HUES48 (cell line): ENCODE measurements at regions not wholly inside any gene's neighbourhood (a gene's known extent, or its start where the extent isn't known, plus 50 kb on each side); places are given as distances from the start of the nearest gene placed in this dataset.
"Not testable (repeated sequence)": the region's sequence is repeated elsewhere in the genome, so short reads cannot be mapped to it uniquely, and the experiment has no call there.

Source experiments
- H3K27ac ChIP-seq: one replicate; pipeline ENCODE4 v1.7.0; 2013; ENCODE audit warnings: low read depth, low read length, inconsistent platforms
- H3K27me3 ChIP-seq: 2 replicates; pipeline ENCODE4 v1.6.1; 2013; ENCODE audit warnings: mild to moderate bottlenecking, low read length; ENCODE audit not compliant: control insufficient read depth, insufficient read depth
- H3K36me3 ChIP-seq: 2 replicates; pipeline ENCODE4 v1.6.1; 2013; ENCODE audit warnings: low read length; ENCODE audit not compliant: control insufficient read depth, insufficient read depth
- H3K4me1 ChIP-seq: 2 replicates; pipeline ENCODE4 v1.6.1; 2013; ENCODE audit warnings: mild to moderate bottlenecking, low read length; ENCODE audit not compliant: control insufficient read depth, insufficient read depth
- H3K4me3 ChIP-seq: 2 replicates; pipeline ENCODE4 v1.5.1; 2013; ENCODE audit warnings: mild to moderate bottlenecking, low read depth, low read length
- H3K9ac ChIP-seq: 2 replicates; pipeline ENCODE4 v1.6.1; 2013; ENCODE audit warnings: mild to moderate bottlenecking, low read depth, low read length, moderate library complexity
- H3K9me3 ChIP-seq: 2 replicates; pipeline ENCODE4 v1.6.1; 2013; ENCODE audit warnings: low read length; ENCODE audit not compliant: control insufficient read depth, insufficient read depth

DNA sequence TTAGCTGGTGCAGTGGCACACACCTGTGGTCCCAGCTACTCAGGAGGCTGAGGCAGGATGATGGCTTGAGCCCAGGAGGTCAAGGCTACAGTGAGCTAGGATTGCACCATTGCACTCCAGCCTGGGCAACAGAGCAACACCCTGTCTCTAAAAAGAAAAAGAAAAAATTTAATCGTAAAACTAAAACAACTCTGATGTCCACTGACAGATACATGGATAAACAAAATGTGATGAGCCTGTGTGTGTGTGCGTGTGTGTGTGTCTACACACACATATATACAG lies 99.6 kb downstream of the TPRA1 start:
- H3K36me3 ChIP-seq, H3K27me3 ChIP-seq, H3K27ac ChIP-seq, H3K4me1 ChIP-seq, H3K4me3 ChIP-seq, H3K9ac ChIP-seq: not testable (repeated sequence)
- peaks cover 24% of the 10 kb centered on the region for H3K9me3 ChIP-seq

DNA sequence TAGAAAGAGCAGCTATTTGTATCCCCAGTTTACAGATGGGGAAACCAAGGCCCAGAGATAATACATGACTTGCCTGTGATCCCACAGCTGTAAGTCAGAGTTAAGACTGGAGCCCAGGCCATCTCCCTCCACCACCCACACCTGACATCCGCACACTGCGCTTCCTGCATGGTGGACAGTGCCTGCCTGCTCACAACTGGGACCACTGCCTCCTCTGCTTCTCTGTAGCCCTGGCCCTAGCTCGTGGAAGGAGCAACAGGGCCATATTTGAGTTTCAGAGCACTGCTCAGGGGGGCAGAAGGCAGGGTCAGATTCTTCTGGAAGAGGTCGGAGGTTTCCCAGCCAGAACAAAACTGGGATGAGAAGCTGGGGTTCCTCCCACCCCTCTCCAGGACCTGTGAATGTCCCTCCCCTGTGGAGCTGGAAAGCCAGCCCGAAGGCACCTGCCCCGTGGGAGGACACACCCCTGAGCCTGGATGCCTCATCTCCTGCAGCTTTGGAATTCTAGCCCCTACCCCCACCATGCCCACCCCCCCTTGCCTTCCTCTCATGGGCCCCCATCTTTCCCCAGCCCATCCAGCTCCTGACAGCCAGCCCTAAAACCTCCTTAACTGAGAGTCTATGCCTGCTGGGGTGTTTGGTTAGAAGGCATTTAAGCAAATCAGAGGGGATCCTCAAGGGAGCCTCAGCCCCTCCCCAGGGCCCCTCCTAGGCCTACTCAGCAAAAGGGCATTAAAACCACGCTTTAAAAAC lies 100.1 kb downstream of the TPRA1 start:
- Histone ChIP-seq H3K27me3 (no peaks in the 10 kb centered on the region), H3K9me3 (peaks cover 24% of the 10 kb centered on the region), H3K27ac (no peak overlapping the region), H3K9ac (no peak overlapping the region), H3K4me1 (no peaks in the 10 kb centered on the region), H3K36me3 (no peaks in the 10 kb centered on the region), H3K4me3 (no peak overlapping the region)

DNA sequence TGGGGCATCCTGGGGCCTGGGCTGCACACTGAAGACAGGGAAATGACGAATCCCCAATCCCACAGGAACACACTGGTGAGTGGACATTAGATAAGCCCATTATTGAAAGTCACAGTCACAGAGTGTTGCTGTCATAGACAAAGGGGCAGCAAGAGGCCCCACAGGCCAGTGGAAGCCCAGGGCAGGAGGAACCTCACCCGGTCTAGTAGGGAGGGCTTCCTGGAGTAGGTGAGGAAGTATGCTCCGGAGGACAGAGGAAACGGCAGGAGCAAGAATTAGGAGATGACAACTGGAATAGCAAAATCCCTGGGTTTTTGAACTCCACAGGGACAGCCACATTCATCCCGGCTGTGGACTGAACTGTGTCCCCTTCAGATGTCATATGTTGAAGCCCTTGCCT lies 101.2 kb downstream of the TPRA1 start:
- Histone ChIP-seq H3K4me1 (no peaks in the 10 kb centered on the region), H3K27ac (no peak overlapping the region), H3K9ac (no peak overlapping the region), H3K9me3 (peaks cover 24% of the 10 kb centered on the region), H3K4me3 (no peak overlapping the region), H3K36me3 (no peaks in the 10 kb centered on the region), H3K27me3 (no peaks in the 10 kb centered on the region)

- no peaks in the 10 kb centered on the region for H3K27me3 ChIP-seq
- no peak overlapping the region for H3K4me3 ChIP-seq
- H3K27ac ChIP-seq: no peak overlapping the region
- no peak overlapping the region for H3K9ac ChIP-seq
- H3K36me3 ChIP-seq: no peaks in the 10 kb centered on the region
- peaks cover 20% of the 10 kb centered on the region for H3K9me3 ChIP-seq
- H3K4me1 ChIP-seq: no peaks in the 10 kb centered on the region
These were observed 101.8 kb downstream of the TPRA1 start for GRCh38 chr3:127488740-127489139.

GRCh38 chr3:127488141-127488672 lies 102.3 kb downstream of the TPRA1 start:
- Histone ChIP-seq H3K9ac (no peak overlapping the region), H3K27ac (no peak overlapping the region), H3K36me3 (no peaks in the 10 kb centered on the region), H3K27me3 (no peaks in the 10 kb centered on the region), H3K4me1 (no peaks in the 10 kb centered on the region), H3K9me3 (peaks cover 15% of the 10 kb centered on the region), H3K4me3 (no peak overlapping the region)

DNA sequence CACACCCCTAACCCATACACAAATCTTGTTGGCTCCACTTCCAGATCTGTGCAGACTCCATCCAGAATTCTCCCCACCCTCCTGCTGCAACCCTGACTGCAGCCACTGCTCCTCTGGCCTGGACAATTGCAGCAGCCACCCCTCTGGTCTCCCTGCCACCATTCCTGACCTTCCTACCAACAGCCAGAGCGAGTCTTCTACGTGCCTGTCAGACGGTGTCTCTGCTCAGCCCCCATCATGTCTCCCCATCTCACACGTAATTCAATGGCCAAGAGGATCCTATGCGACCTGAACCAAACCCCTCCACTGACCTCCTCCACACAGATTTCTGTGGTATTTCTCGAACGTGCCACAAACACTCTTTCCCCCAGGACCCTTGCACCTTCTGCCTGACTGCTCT lies 103.3 kb downstream of the TPRA1 start:
- no peak overlapping the region for H3K4me3 ChIP-seq
- no peaks in the 10 kb centered on the region for H3K27me3 ChIP-seq
- H3K9me3 ChIP-seq: peaks cover 5% of the 10 kb centered on the region; the same call in 1 of the 2 replicates
- no peaks in the 10 kb centered on the region for H3K4me1 ChIP-seq
- no peak overlapping the region for H3K27ac ChIP-seq
- no peaks in the 10 kb centered on the region for H3K36me3 ChIP-seq
- H3K9ac ChIP-seq: no peak overlapping the region

DNA sequence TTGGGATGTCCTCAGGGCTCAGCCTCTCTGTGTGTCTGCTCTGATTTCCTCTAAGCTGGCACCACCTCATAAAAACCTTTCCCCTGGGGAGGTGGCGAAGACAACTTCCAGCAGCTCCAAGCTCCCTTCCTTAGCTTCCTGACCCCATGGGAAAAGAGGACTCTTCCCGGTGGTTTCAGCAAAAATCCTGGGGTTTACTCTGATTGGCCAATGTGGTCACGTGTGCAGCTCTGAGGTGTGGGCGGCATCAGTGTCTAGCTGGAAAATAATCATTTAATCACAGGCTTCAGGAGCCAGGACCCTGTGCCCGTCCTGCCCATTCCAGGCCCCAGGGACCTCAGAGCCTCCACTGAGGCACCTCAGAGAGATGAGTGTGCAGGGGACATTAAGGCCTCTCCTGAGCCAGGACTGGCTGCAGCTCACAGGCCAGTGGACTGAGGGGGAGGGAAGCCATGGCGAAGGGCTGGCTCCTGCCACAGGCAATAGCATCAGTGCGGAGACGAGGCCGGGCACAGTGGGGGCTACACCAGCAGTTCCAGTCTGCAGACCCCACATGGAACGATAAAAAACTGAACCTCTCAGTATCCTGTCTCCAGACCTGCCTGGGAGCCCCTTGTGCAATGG lies 104.1 kb downstream of the TPRA1 start:
- Histone ChIP-seq H3K9me3 (0 out of 2 replicates have a peak, but pooled peaks cover 4% of the 10 kb centered on the region), H3K27ac (no peak overlapping the region), H3K4me1 (no peaks in the 10 kb centered on the region), H3K36me3 (no peaks in the 10 kb centered on the region), H3K27me3 (no peaks in the 10 kb centered on the region), H3K4me3 (no peak overlapping the region), H3K9ac (no peak overlapping the region)

DNA sequence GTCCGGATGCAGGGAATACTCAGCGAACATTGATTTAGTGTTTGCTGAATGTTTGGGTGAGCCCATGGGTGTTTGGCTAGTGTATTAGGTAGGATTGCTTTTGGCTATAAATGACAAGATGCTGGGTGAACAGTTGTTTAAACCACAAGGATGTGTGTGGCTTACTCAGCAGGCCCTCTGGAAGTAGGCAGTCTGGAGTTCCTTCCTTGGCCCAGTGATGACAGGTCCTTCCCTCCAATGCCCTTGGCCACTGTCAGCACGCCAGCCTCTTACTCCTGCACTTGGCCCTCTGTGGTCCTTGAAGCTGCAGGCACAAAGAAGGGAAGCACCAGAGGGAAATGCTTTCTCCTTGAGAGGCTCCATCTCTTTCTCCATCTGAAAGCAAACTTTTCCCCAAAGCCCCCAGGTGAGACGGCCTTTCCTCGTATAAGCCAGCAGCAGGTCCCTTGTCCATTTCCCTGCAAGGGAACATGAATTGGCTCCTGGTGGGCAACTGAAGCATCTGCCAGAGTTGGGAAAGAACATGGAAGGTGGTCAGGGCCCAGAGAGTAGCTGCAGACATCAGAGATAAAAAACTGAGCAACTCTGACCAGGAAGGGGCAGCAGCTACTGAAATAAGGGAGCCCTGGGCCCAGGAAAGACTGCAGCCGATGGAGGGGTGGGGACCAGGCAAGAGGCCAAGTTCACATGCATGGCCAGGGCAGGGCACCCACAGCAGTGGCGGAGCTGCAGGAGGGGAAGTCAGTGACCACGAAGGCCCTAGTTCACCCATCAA lies 105.0 kb downstream of the TPRA1 start:
- no peaks in the 10 kb centered on the region for H3K36me3 ChIP-seq
- 0 out of 2 replicates have a peak, but pooled peaks cover 4% of the 10 kb centered on the region for H3K9me3 ChIP-seq
- H3K27me3 ChIP-seq: no peaks in the 10 kb centered on the region
- H3K9ac ChIP-seq: no peak overlapping the region
- no peak overlapping the region for H3K27ac ChIP-seq
- H3K4me1 ChIP-seq: no peaks in the 10 kb centered on the region
- H3K4me3 ChIP-seq: no peak overlapping the region

- peaks cover 2% of the 10 kb centered on the region for H3K4me1 ChIP-seq
- no peaks in the 10 kb centered on the region for H3K27me3 ChIP-seq
- H3K36me3 ChIP-seq: no peaks in the 10 kb centered on the region
- 0 out of 2 replicates have a peak, but pooled peaks cover 4% of the 10 kb centered on the region for H3K9me3 ChIP-seq
- no peak overlapping the region for H3K27ac ChIP-seq
- H3K9ac ChIP-seq: no peak overlapping the region
- no peak overlapping the region for H3K4me3 ChIP-seq
These were observed 105.7 kb downstream of the TPRA1 start for GRCh38 chr3:127484601-127485388.

GRCh38 chr3:127483902-127484591 lies 106.5 kb downstream of the TPRA1 start:
- no peak overlapping the region for H3K9ac ChIP-seq
- no peak overlapping the region for H3K27ac ChIP-seq

More at GRCh38 chr3:127483902-127484591, 106.5 kb downstream of the TPRA1 start:
- no peak overlapping the region for H3K4me3 ChIP-seq
- no peaks in the 10 kb centered on the region for H3K27me3 ChIP-seq
- H3K4me1 ChIP-seq: peaks cover 9% of the 10 kb centered on the region
- no peaks in the 10 kb centered on the region for H3K36me3 ChIP-seq
- 0 out of 2 replicates have a peak, but pooled peaks cover 4% of the 10 kb centered on the region for H3K9me3 ChIP-seq
